ENCODE measurements at regions not wholly inside any gene's neighbourhood (a gene's known extent, or its start where the extent isn't known, plus 50 kb on each side); places are given as distances from the start of the nearest gene placed in this dataset.

GRCh38 chr22:27557286-27558008 lies 244.1 kb downstream of the MN1 start:
- no peak for DNase-seq

GRCh38 chr22:27558658-27559371 lies 242.7 kb downstream of the MN1 start:
- DNase-seq, result no peak

DNA sequence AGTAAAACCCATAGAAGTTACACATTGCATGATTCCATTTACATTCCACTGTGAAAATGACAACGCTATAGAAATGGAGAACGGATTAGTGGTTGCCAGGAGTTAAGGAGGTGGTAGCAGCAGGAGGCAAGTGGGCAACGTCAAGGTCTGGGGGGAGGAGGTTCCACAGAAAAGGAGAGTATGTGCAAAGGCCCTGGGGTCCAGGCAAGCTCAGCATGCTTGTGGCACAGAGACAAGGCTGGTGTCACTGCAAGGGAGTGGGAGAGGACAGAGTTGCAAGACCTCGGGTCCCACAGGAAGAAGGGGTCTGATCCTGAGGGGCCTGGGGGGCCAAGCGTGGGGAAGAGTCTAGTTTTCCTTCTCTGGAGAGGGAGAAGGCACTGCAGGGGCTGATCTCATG lies 240.8 kb downstream of the MN1 start:
- DNase-seq, result no peak

DNA sequence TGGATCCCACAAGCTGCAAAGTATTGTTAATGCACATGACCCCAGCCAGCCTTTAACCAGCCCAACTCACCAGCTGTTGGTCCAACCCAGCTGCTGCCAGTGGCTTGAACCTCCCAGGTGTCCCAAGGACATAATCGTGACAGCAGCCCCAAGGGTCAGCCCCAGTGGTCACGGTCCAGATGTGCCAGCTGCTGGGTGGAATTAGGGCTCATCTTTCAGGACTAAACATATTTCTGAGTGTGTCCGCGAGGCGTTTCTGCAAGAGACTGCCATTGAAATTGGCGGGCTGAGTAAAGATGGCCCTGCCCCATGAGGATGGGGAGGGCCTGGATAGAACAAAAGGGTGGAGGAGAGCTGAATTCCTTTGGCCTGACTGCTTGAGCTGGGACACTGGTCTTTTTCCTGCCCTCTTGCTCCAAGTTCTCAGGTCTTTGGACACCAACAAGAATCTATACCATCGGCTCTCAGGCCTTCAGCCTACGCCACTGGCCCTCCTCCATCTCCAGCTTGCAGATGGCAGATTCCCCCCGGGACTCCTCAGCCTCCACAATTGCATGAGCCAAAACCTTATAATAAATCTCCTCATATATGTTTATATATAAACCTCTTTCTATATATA lies 240.2 kb downstream of the MN1 start:
- DNase-seq, result no peak

- DNase-seq, result no peak
Observed at GRCh38 chr22:27564806-27565205, 236.8 kb downstream of the MN1 start.

DNA sequence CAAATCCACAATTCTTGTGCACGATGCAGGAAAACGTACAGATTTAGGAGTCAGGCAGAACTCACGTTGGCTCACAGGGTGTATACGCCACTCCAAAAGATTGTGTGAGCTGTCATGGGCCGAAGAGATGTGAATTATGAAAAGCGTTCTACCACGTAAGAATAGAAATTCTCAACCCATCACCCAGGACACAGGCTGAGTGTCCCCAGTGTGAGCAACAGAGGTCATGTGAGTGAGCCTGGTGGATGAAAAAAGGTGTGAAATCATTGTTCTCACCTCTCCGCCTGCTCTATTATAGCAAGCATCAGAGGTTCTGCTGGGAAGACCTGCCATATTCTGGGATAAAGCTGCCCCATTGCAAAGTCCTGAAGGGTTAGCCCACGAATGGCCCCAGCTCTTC lies 235.0 kb downstream of the MN1 start:
- DNase-seq, result no peak

DNA sequence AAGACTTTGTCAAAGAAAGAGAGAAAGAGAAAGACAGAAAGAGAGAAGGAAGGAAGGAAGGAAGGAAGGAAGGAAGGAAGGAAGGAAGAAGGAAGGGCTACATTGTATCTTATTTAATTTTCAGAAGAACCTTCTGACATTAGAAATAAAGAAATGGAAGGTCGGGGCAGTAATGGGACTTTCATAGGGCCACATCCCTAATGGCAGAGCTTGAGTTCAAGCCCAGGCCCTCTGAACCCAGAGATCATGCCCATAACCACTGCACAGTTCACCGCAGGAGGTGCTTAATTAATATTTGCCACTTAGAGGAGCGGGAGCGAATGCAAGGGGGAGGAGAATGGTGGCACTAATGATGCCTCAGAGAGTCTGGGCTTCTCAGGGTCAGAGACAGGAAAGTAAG lies 233.3 kb downstream of the MN1 start:
- no peak for DNase-seq

DNA sequence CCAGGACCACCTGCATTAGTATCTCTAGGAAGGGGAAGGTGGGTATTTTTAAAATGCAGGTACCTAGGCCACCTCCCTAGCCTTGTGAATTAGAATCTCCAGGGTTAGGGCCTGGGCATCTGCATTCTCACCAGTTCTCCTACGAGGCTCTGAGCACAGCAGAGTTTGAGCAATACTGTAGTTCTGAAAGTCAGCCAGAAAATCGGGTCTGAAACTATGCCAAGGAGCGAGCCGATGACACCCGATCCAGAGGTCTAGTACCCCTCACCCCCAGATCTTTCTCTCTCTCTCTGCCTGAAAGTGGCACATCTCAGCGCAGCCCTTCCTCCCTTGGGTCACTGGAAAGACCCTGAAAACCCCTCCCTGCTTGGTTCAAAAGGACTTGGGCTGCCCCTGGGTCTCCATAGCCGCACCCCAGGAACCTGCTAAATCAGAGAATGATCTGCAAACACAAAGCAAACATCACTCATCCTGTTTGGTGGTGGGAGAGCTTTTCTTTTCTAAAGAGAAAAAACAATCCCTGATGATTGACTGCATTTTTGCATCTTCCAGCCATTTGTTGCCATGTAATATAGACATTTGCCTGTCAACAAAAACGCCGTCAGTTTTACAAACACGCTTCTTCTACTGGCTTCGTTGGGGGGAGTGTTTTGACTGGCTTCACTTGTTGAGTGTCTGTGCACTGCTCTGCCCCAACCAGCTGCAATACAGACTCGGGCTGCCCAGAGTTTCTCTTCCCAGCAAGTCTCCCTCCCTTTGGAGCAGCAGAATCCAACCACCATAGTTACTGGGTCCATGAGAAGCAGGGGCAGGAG lies 229.9 kb downstream of the MN1 start:
- no peak for DNase-seq

GRCh38 chr22:27572278-27572666 lies 229.3 kb downstream of the MN1 start:
- DNase-seq, result no peak

DNA sequence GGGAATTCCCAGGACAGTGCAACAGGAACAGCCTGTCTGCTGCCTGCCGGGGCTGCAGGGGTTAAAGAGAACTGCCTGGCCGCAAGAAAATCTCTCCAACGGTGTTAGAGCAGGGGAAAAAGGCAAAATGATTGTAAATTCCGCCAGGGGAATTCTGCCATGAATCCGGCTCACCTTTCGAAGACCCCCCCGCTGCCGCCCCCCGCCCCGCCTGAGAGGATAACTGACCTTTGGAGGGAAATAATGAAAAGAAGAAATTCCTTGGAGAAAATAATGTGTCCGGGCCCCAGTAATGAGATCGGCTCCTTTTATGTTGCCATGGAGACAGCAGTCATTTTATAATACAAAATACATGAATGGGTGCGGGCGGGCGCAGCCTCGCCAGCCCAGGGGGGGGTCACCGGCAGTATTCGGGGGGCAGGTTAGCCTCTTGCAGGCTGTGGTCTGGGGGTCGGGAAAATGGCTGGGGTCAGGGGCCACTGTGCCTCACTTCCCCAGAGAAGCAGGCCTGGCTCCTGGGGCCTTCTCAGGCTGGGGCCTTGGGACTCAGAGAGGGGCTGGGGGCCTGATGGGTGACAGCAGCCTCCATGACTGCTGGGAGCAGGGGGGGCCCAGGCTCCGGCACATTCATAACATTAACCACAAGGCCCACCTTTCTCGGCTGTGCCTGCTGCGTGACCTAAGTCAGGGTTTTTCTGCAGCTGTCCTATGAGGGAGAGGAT lies 228.1 kb downstream of the MN1 start:
- no peak for DNase-seq

- DNase-seq, result no peak
Observed at GRCh38 chr22:27574002-27574366, 227.6 kb downstream of the MN1 start.

DNA sequence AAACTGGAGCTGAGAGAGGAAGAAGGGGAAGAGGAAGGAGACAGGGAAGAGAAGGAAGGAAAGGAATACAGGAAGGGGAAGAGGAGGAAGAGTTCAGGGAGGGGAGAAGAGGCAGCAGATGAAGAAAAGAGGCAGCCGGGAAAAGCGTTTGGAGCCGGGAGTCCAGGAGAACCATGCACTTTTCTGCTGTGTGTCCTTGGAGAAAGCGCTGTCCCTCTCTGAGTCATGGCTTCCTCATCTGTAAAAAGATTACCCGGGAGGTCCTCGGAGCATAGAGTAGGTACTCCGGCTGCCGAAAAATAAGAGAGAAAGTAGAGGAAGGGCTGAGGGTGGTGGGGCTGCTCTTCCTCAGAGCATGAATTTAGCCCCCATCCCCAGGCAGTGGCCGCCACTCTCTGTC lies 226.9 kb downstream of the MN1 start:
- DNase-seq, result no peak

GRCh38 chr22:27575348-27575747 lies 226.2 kb downstream of the MN1 start:
- no peak for DNase-seq

GRCh38 chr22:27576413-27576812 lies 225.1 kb downstream of the MN1 start:
- no peak for DNase-seq

DNA sequence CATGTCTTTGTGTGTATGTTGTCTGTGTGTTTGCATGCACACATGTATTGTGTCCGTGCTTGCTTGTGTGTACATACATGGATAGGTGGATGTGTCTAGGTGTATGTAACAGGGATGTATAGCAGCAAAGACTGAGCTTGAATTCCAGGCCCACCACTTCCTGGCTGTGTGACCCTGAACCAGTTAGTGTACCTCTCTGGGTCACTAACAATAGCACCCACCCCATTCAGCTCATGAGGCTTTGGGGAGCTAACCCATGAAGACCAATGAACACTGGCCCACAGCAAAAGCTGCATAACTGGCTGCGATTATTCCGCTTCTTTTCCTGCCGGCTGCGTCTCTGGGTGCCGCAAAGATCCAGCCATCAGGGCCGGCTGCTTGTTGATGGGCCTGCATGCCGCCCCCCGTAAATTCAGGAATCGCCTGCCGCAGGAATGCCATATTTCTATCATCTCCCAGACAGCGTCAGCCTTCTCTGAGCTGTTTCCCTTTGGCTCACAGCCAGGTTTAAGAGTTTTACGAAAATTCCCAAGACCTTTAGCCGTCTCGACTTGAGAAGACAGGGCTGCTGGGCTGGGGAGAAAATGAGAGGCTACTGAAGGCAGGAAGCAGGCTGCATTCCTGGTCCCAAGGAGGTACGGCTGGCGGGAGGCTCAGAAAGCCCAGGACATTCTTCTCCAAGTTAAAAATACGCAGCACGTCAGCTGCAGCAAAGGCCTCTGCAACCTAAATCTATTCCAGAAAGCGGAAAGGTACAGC lies 224.6 kb downstream of the MN1 start:
- DNase-seq, result no peak

DNA sequence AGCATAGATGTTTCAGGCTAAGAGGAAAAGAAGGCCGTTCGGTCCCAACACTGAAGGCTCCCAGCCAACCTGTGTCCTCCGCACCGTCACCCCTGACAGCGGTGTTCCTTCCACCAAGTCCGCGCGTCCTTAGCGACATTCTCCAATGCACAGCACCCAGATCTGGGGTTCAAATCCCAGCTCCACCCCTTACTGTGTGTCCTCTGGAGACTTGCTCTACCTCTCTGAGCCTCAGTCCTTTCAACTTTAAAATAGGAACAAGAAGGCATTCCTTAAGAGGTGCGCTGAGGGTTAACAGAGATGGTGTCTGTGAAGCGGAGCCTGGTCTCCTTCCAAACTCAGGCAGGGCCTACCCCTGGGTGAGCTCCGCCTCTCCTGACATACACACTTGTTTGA lies 224.0 kb downstream of the MN1 start:
- DNase-seq, result no peak

DNA sequence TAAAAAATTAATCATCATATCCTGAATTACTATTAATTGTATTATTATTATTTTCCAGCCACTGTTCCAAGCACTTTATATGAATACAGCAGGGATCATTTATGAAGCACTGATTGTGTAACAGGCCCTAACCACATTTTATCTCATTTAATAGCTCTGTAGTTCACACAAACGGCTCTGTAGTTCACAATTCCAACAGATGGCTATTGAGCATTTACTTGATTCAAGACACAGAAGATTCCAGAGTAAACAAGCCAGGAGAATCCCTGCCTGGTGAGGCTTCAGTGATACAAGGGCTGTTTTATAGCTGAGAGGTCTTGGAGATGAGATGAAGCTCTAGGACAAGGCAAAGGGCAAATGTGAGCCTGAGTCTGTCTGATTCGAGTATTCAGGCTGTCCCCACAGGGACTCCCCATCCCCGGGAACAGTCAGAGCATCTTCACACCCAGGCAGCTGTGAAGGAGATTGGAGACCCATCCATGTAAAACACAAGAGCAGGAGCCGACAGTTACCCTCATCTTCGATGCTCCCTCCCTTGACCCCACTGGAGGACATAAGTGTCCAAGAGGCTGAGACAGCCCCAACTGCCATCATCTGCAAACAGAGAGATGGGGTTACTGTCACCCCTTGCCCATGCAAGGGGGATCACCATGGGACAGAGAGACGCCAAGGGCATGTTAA lies 222.5 kb downstream of the MN1 start:
- no peak for DNase-seq

GRCh38 chr22:27580311-27580897 lies 221.2 kb downstream of the MN1 start:
- no peak for DNase-seq

DNA sequence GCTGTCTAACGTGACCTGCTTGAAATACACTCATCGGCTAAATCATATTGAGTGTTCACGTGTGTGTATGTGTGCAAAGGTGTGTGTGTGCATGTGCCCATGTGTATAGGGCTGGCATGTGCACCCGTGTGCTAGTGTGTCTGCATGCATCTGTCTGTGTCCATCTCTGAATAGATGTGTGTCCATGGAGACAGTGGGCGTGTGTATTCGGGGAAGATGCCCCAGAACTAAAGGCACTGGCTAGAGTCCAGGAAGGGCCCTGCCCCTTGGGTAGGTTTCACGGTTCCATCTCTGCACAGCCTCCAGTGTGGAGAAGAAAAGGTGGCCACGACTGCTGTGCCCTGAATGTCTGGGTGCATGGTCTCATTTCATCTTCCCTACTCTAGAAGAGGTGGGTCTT lies 220.3 kb downstream of the MN1 start:
- DNase-seq, result no peak

- no peak for DNase-seq
Observed at GRCh38 chr22:27581688-27582087, 219.9 kb downstream of the MN1 start.

DNA sequence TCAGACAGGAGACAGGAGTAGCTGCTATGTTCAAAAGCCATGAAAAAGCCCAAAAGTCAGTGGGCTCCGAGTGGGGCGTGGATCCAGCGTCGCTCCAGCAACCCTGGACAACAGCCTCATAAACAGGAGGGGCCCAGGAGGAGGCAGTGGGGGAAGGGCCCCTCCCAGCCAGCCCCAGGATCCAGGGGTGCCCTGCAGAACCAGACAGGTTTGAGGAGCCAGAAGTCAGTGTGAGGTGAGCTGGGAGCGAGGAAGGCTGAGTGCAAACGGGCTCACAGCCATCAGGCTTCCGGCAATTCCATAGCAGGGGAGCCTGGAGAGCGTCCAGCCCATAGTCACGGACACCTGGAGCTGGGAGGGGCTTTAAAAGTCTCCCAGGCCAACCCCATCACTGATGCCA lies 217.7 kb downstream of the MN1 start:
- DNase-seq, result no peak

Data from stimulated activated CD4-positive, alpha-beta T cell treated with anti-CD3 and anti-CD28 coated beads, Interleukin-1b, Interleukin-23, amount 100 ng/mL, for 48 hours (primary cell).